ENCODE measurements at regions not wholly inside any gene's neighbourhood (a gene's known extent, or its start where the extent isn't known, plus 50 kb on each side); places are given as distances from the start of the nearest gene placed in this dataset.
A peak's percentile ranks its signal among the peaks of the same experiment; 100 is the strongest.
"Not testable (repeated sequence)": the region's sequence is repeated elsewhere in the genome, so short reads cannot be mapped to it uniquely, and the experiment has no call there.

DNA sequence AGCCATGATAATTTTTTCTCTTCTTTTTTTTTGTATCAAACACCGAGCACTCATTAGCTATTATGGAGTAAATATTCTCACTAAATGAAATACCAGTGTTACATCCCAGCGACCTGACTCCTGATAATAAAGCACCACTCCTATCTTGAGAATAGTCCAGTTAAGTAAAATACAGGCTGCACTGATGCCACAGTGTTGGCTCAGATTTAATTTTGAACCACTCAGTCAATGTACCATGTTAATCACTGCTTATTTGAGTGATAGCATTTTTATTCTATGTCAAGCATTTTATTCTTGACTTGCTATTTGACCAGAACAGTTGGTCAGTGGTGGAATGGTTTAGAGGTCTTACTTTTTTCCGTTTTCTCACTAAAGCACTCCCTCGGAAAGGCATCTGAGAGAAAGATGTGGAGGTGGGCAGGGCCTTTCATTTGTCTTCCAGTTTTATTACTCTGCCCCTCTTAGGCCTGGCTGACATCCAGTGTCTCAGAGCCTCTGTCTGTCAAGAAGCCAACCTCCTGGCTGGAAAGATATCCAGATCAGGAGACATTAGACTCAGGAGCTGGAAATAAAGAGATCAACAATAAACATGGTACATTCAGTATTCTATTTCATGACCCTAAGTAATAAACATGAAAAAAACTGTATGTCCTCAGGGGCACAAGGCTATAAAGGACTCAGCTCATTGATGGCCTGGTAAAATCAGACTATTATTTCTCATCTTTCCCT is 457.8 kb downstream of the EPM2A start:
- intact Hi-C loops (cut with DNase I) = no loop called here
- Histone ChIP-seq H3K4me3 (no peak overlapping the region), H3K9me3 (no peaks in the 10 kb centered on the region), H3K36me3 (no peaks in the 10 kb centered on the region), H3K4me1 (no peaks in the 10 kb centered on the region), H3K27ac (no peak overlapping the region), H3K27me3 (no peaks in the 10 kb centered on the region)
- TF ChIP-seq, protein P1, sequence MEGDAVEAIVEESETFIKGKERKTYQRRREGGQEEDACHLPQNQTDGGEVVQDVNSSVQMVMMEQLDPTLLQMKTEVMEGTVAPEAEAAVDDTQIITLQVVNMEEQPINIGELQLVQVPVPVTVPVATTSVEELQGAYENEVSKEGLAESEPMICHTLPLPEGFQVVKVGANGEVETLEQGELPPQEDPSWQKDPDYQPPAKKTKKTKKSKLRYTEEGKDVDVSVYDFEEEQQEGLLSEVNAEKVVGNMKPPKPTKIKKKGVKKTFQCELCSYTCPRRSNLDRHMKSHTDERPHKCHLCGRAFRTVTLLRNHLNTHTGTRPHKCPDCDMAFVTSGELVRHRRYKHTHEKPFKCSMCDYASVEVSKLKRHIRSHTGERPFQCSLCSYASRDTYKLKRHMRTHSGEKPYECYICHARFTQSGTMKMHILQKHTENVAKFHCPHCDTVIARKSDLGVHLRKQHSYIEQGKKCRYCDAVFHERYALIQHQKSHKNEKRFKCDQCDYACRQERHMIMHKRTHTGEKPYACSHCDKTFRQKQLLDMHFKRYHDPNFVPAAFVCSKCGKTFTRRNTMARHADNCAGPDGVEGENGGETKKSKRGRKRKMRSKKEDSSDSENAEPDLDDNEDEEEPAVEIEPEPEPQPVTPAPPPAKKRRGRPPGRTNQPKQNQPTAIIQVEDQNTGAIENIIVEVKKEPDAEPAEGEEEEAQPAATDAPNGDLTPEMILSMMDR (IDR thresholded peaks at IDR 0.05) = no peak
- DNase-seq = no peak
- no peak for ATAC-seq

DNA sequence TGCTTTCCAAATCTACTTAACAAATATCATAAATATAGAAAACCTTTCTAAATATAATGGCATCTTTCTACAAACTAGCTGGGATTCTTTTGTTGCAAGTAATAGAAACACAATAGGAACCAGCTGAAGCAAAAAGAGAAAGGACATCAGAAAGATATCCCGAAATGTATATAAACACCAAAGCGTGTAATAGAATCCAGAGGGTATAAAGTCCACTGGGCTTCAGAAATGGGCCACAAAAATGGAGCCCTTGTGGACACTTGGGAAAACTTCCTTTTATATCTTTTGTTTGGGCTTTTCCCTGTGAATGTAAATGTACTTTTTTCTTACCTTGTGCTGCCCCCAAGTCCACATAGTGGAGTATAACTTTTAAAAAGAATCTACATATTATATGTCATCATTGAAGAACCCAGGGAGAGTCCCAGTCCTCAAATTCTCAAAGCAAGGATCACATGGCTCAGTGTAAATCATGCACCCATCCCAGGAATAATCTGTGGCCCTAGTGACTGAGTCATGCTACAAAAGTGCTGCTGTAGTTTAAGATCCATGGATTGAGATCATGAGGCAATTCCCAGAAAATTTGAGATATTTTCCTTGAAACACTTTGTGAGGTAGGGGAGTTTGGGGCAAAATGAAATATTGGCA is 457.0 kb downstream of the EPM2A start:
- Histone ChIP-seq H3K4me3 (no peak overlapping the region), H3K36me3 (no peaks in the 10 kb centered on the region), H3K27me3 (no peaks in the 10 kb centered on the region), H3K27ac (no peak overlapping the region), H3K9me3 (no peaks in the 10 kb centered on the region), H3K4me1 (no peaks in the 10 kb centered on the region)
- no peak for DNase-seq
- TF ChIP-seq, protein P1 (IDR thresholded peaks at IDR 0.05) = no peak
- intact Hi-C loops (cut with DNase I) = no loop called here
- ATAC-seq = no peak

DNA sequence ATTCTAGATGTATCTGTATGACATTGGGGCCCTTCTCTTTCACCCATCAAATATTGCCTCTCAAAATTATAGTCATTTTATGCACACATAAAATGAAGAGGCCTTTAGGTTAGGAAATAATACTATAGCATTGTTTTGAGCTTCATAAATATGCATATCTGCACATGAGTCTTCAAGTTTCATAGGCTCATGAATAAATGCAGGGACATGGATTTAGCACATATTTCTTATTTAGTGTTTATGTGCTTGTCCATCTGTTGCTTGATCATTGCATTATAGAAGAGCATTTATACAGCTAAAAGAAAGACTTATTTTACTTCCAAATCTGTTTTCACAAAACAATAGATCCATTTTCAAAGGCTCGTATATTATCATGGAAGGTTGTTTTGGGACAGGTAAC is 455.8 kb downstream of the EPM2A start:
- no peak overlapping the region for H3K27ac ChIP-seq
- H3K4me1 ChIP-seq = no peaks in the 10 kb centered on the region
- H3K9me3 ChIP-seq = no peaks in the 10 kb centered on the region
- H3K4me3 ChIP-seq = no peak overlapping the region
- no peaks in the 10 kb centered on the region for H3K36me3 ChIP-seq
- TF ChIP-seq, protein P1 (IDR thresholded peaks at IDR 0.05) = no peak
- no peak for ATAC-seq
- intact Hi-C loops (cut with DNase I) = no loop called here
- no peaks in the 10 kb centered on the region for H3K27me3 ChIP-seq
- DNase-seq = no peak

DNA sequence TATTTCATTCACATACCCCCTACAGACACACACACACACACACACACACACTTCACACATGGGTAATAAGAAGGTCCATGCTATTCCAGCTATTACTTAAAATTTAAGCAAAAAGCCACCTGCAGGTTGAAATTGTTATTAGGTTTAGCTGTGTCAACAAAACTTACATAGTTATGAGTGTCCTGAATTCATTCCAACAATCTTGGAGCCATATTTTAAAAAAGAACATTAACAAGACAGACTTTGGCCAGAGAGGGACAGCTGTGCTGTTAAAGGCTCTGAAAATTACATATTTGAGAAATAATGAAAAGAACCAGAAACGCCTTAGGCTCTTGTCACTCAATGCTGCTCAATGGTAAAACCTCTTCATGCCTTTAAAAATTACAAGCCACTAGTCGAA is 455.3 kb downstream of the EPM2A start:
- H3K4me3 ChIP-seq = no peak overlapping the region
- no peak overlapping the region for H3K27ac ChIP-seq
- intact Hi-C loops (cut with DNase I) = no loop called here
- TF ChIP-seq, protein P1 (IDR thresholded peaks at IDR 0.05) = no peak
- DNase-seq (no peak), ATAC-seq (no peak)
- H3K36me3 ChIP-seq = no peaks in the 10 kb centered on the region
- H3K4me1 ChIP-seq = no peaks in the 10 kb centered on the region
- no peaks in the 10 kb centered on the region for H3K9me3 ChIP-seq
- no peaks in the 10 kb centered on the region for H3K27me3 ChIP-seq

DNA sequence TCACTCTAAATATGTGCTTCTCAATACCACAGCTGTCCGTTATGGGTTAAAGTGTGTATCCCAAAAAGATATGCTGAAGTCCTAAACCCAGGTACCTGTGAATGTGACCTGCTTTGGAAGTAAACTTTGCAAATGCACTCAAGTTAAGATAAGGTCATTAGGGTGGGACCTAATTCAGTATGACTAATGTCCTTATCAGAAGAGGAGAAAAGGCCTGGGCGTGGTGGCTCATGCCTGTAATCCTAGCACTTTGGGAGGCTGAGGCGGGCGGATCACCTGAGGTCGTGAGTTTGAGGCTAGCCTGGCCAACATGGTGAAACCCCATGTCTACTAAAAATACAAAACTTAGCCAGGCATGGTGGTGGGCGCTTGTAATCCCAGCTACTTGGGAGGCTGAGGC is 452.1 kb downstream of the EPM2A start:
- H3K4me1 ChIP-seq; H3K9me3 ChIP-seq; H3K27ac ChIP-seq; H3K27me3 ChIP-seq; H3K4me3 ChIP-seq; H3K36me3 ChIP-seq; intact Hi-C loops (cut with DNase I); DNase-seq: not testable (repeated sequence)
- ATAC-seq = peak; percentile 66
